ENCODE measurements at regions not wholly inside any gene's neighbourhood (a gene's known extent, or its start where the extent isn't known, plus 50 kb on each side); places are given as distances from the start of the nearest gene placed in this dataset.

DNA sequence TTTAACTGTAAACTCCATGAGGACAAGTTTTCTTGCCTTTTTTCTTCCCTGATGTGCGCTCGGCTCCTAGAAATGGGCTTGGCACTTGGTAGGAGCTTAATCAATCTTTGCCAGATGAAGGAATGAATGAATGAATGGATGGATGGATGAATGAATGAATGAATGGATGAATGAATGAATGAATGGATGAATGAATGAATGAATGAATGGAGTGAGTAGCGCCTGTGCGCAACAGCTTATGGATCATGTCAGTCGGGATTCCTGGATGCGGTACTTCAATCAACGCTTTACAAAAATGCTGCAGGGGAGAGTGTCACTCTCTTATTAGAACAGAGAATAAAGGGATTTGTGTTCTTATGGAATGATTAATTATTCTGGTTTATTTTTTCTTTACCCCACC is 267.3 kb downstream of the TFAP2C start:
- intact Hi-C loops (cut with DNase I), result no loop called here
- WGBS, 2 donors, result 86 to 87% methylated on average over 7 of the region's 7 CpGs
- DNase-seq, result no peak
- no peak for TF ChIP-seq POLR2A (IDR thresholded peaks at IDR 0.05)
- TF ChIP-seq, protein P1, sequence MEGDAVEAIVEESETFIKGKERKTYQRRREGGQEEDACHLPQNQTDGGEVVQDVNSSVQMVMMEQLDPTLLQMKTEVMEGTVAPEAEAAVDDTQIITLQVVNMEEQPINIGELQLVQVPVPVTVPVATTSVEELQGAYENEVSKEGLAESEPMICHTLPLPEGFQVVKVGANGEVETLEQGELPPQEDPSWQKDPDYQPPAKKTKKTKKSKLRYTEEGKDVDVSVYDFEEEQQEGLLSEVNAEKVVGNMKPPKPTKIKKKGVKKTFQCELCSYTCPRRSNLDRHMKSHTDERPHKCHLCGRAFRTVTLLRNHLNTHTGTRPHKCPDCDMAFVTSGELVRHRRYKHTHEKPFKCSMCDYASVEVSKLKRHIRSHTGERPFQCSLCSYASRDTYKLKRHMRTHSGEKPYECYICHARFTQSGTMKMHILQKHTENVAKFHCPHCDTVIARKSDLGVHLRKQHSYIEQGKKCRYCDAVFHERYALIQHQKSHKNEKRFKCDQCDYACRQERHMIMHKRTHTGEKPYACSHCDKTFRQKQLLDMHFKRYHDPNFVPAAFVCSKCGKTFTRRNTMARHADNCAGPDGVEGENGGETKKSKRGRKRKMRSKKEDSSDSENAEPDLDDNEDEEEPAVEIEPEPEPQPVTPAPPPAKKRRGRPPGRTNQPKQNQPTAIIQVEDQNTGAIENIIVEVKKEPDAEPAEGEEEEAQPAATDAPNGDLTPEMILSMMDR (IDR thresholded peaks at IDR 0.05), result no peak
- Histone ChIP-seq H3K4me3 (no peak overlapping the region), H3K27me3 (no peaks in the 10 kb centered on the region), H3K27ac (no peak overlapping the region), H3K9me3 (peaks cover 0 to 2% (median 0%) of the 10 kb centered on the region in 3 donors), H3K36me3 (replicated peaks in 1 of 2; ENCODE audit: insufficient read depth in 1 of 2, low read depth in 2 of 2) (no peaks in the 10 kb centered on the region), H3K4me1 (no peaks in the 10 kb centered on the region)
- no peak for ATAC-seq

- intact Hi-C loops (cut with DNase I), result no loop called here
- ATAC-seq (no peak), DNase-seq (no peak)
- Histone ChIP-seq H3K36me3 (replicated peaks in 1 of 2; ENCODE audit: insufficient read depth in 1 of 2, low read depth in 2 of 2) (no peaks in the 10 kb centered on the region), H3K9me3 (peaks cover 0 to 4% (median 0%) of the 10 kb centered on the region in 3 donors), H3K27ac (no peak overlapping the region), H3K4me3 (no peak overlapping the region), H3K27me3 (no peaks in the 10 kb centered on the region), H3K4me1 (no peaks in the 10 kb centered on the region)
- 55 to 66% methylated on average over 5 to 7 of the region's 7 CpGs for WGBS, 2 donors
- TF ChIP-seq POLR2A (IDR thresholded peaks at IDR 0.05), result no peak
- TF ChIP-seq, protein P1 (IDR thresholded peaks at IDR 0.05), result no peak
Observed at GRCh38 chr20:56897318-56897957, 268.3 kb downstream of the TFAP2C start.

GRCh38 chr20:56897958-56898349 is 268.8 kb downstream of the TFAP2C start:
- H3K4me1 ChIP-seq, result no peaks in the 10 kb centered on the region
- no peak for ATAC-seq
- WGBS, 2 donors, result 80 to 91% methylated on average over 3 of the region's 3 CpGs
- no peaks in the 10 kb centered on the region for H3K36me3 ChIP-seq (replicated peaks in 1 of 2; ENCODE audit: insufficient read depth in 1 of 2, low read depth in 2 of 2)
- no peak for DNase-seq
- no peaks in the 10 kb centered on the region for H3K27me3 ChIP-seq
- no peak for TF ChIP-seq POLR2A (IDR thresholded peaks at IDR 0.05)
- TF ChIP-seq, protein P1 (IDR thresholded peaks at IDR 0.05), result no peak
- H3K27ac ChIP-seq, result no peak overlapping the region
- H3K4me3 ChIP-seq, result no peak overlapping the region
- intact Hi-C loops (cut with DNase I), result no loop called here
- H3K9me3 ChIP-seq, result peaks cover 0 to 4% (median 0%) of the 10 kb centered on the region in 3 donors

- intact Hi-C loops (cut with DNase I), result no loop called here
- Histone ChIP-seq H3K9me3 (peaks cover 0 to 4% (median 0%) of the 10 kb centered on the region in 3 donors), H3K27ac (no peak overlapping the region), H3K4me1 (no peaks in the 10 kb centered on the region), H3K27me3 (no peaks in the 10 kb centered on the region), H3K36me3 (replicated peaks in 1 of 2; ENCODE audit: insufficient read depth in 1 of 2, low read depth in 2 of 2) (no peaks in the 10 kb centered on the region), H3K4me3 (no peak overlapping the region)
- ATAC-seq (no peak), DNase-seq (no peak)
- 63 to 79% methylated on average over 5 of the region's 5 CpGs for WGBS, 2 donors
- no peak for TF ChIP-seq POLR2A (IDR thresholded peaks at IDR 0.05)
- TF ChIP-seq, protein P1 (IDR thresholded peaks at IDR 0.05), result no peak
Observed at GRCh38 chr20:56899506-56899905, 270.4 kb downstream of the TFAP2C start.

GRCh38 chr20:56900252-56900651 is 271.1 kb downstream of the TFAP2C start:
- Histone ChIP-seq H3K27ac (no peak overlapping the region), H3K9me3 (peaks cover 0 to 4% (median 0%) of the 10 kb centered on the region in 3 donors), H3K36me3 (replicated peaks in 1 of 2; ENCODE audit: insufficient read depth in 1 of 2, low read depth in 2 of 2) (no peaks in the 10 kb centered on the region), H3K4me1 (no peaks in the 10 kb centered on the region), H3K27me3 (no peaks in the 10 kb centered on the region), H3K4me3 (no peak overlapping the region)
- 79 to 83% methylated on average over 9 of the region's 9 CpGs for WGBS, 2 donors
- intact Hi-C loops (cut with DNase I), result no loop called here
- no peak for ATAC-seq
- TF ChIP-seq, protein P1 (IDR thresholded peaks at IDR 0.05), result no peak
- no peak for TF ChIP-seq POLR2A (IDR thresholded peaks at IDR 0.05)
- DNase-seq, result no peak
